ENCODE measurements at regions not wholly inside any gene's neighbourhood (a gene's known extent, or its start where the extent isn't known, plus 50 kb on each side); places are given as distances from the start of the nearest gene placed in this dataset.

- TF ChIP-seq, protein P1, sequence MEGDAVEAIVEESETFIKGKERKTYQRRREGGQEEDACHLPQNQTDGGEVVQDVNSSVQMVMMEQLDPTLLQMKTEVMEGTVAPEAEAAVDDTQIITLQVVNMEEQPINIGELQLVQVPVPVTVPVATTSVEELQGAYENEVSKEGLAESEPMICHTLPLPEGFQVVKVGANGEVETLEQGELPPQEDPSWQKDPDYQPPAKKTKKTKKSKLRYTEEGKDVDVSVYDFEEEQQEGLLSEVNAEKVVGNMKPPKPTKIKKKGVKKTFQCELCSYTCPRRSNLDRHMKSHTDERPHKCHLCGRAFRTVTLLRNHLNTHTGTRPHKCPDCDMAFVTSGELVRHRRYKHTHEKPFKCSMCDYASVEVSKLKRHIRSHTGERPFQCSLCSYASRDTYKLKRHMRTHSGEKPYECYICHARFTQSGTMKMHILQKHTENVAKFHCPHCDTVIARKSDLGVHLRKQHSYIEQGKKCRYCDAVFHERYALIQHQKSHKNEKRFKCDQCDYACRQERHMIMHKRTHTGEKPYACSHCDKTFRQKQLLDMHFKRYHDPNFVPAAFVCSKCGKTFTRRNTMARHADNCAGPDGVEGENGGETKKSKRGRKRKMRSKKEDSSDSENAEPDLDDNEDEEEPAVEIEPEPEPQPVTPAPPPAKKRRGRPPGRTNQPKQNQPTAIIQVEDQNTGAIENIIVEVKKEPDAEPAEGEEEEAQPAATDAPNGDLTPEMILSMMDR (IDR thresholded peaks at IDR 0.05): no peak
- TF ChIP-seq POLR2A (IDR thresholded peaks at IDR 0.05): no peak
- no peak for TF ChIP-seq EP300 (IDR thresholded peaks at IDR 0.05)
Measured at GRCh38 chr5:110019780-110020179, 330.1 kb downstream of the MAN2A1 start.
